HL-60 (cell line): ENCODE measurements at regions not wholly inside any gene's neighbourhood (a gene's known extent, or its start where the extent isn't known, plus 50 kb on each side); places are given as distances from the start of the nearest gene placed in this dataset.
A peak's percentile ranks its signal among the peaks of the same experiment; 100 is the strongest.

Experiments
- DNase-seq, 2 experiments: peaks; one replicate each; pipeline ENCODE4 v3.0.0-alpha.2; 2010 to 2020; ENCODE audit warnings: low read depth in 1 of 2, low spot score in 1 of 2
- H3K27ac ChIP-seq: fragments of 250-450 bp; sonication (Bioruptor Pico); replicated peaks from 2 replicates; pipeline ENCODE4 v1.5.1; 2020; ENCODE audit warnings: mild to moderate bottlenecking, moderate library complexity
- H3K27me3 ChIP-seq: fragments of 250-450 bp; sonication (Bioruptor Pico); 2 replicates; pipeline ENCODE4 v1.5.1; 2021; ENCODE audit warnings: mild to moderate bottlenecking, moderate library complexity; ENCODE audit not compliant: insufficient read depth, poor library complexity, severe bottlenecking
- H3K4me3 ChIP-seq: replicated peaks from 2 replicates; pipeline ENCODE4 v1.5.1; 2011; ENCODE audit warnings: mild to moderate bottlenecking, control low read depth, low read length; ENCODE audit not compliant: insufficient read depth
- CTCF ChIP-seq: IDR thresholded peaks from one replicate; pipeline ENCODE4 v1.5.1; 2011; ENCODE audit warnings: low read length, control low read depth, inconsistent platforms; ENCODE audit not compliant: insufficient read depth
- GABPA ChIP-seq: IDR thresholded peaks from 2 replicates; pipeline ENCODE4 v1.6.1; 2012; ENCODE audit warnings: low read depth
- POLR2AphosphoS5 ChIP-seq: IDR thresholded peaks from 2 replicates; pipeline ENCODE4 v1.6.1; 2012; ENCODE audit warnings: low read depth
- REST ChIP-seq: IDR thresholded peaks from 2 replicates; pipeline ENCODE4 v1.6.1; 2012; ENCODE audit warnings: low read depth; ENCODE audit not compliant: insufficient replicate concordance
- SPI1 ChIP-seq: IDR thresholded peaks from 2 replicates; pipeline ENCODE4 v1.6.1; 2012; ENCODE audit warnings: low read depth, mild to moderate bottlenecking, borderline replicate concordance

GRCh38 chr5:99320436-99320835, 391.6 kb upstream of the CHD1 start:
- no peak overlapping the region for H3K27ac ChIP-seq
- TF ChIP-seq GABPA: no peak
- no peak for TF ChIP-seq REST
- TF ChIP-seq CTCF: no peak
- TF ChIP-seq POLR2AphosphoS5: no peak
- TF ChIP-seq SPI1: no peak
- H3K27me3 ChIP-seq: no peaks in the 10 kb centered on the region
- peak in 1 of 2 experiments; percentile 14 for DNase-seq
- H3K4me3 ChIP-seq: no peak overlapping the region

GRCh38 chr5:99317136-99317535, 388.3 kb upstream of the CHD1 start:
- Histone ChIP-seq H3K27me3 (no peaks in the 10 kb centered on the region), H3K27ac (no peak overlapping the region), H3K4me3 (no peak overlapping the region)
- no peak for DNase-seq
- TF ChIP-seq CTCF: no peak
- no peak for TF ChIP-seq REST
- TF ChIP-seq POLR2AphosphoS5: no peak
- no peak for TF ChIP-seq SPI1
- no peak for TF ChIP-seq GABPA

- Histone ChIP-seq H3K4me3 (no peak overlapping the region), H3K27ac (no peak overlapping the region), H3K27me3 (no peaks in the 10 kb centered on the region)
- TF ChIP-seq SPI1 (no peak), CTCF (no peak), REST (no peak), POLR2AphosphoS5 (no peak), GABPA (no peak)
- no peak for DNase-seq
Measured at GRCh38 chr5:99316484-99316883, 387.7 kb upstream of the CHD1 start.
